ENCODE measurements at regions not wholly inside any gene's neighbourhood (a gene's known extent, or its start where the extent isn't known, plus 50 kb on each side); places are given as distances from the start of the nearest gene placed in this dataset.

- no peaks in the 10 kb centered on the region for H3K9me3 ChIP-seq
- H3K4me1 ChIP-seq (ENCODE audit: insufficient read depth): no peaks in the 10 kb centered on the region
- intact Hi-C loops (cut with DNase I): no loop called here
- DNase-seq: no peak
- no peak overlapping the region for H3K4me3 ChIP-seq
- TF ChIP-seq EP300 (IDR thresholded peaks at IDR 0.05) (no peak), POLR2A (IDR thresholded peaks at IDR 0.05) (no peak), CTCF (IDR thresholded peaks at IDR 0.05) (no peak)
- no peaks in the 10 kb centered on the region for H3K27me3 ChIP-seq
- H3K36me3 ChIP-seq: no peaks in the 10 kb centered on the region
- no peak overlapping the region for H3K27ac ChIP-seq
Measured at GRCh38 chr4:62899646-62900364, 1509.4 kb downstream of the TECRL start.

- Histone ChIP-seq H3K9me3 (no peaks in the 10 kb centered on the region), H3K27ac (no peak overlapping the region), H3K36me3 (no peaks in the 10 kb centered on the region), H3K27me3 (no peaks in the 10 kb centered on the region), H3K4me1 (ENCODE audit: insufficient read depth) (no peaks in the 10 kb centered on the region), H3K4me3 (no peak overlapping the region)
- 96 to 98% (median 96%) methylated on average over 5 of the region's 5 CpGs for whole genome bisulfite sequencing, 3 donors
- TF ChIP-seq CTCF (IDR thresholded peaks at IDR 0.05) (no peak), EP300 (IDR thresholded peaks at IDR 0.05) (no peak), POLR2A (IDR thresholded peaks at IDR 0.05) (no peak)
- peak in 2 of 5 donors; percentile 11 to 12 for DNase-seq
- intact Hi-C loops (cut with DNase I): no loop called here
Measured at GRCh38 chr4:62898115-62898514, 1511.1 kb downstream of the TECRL start.

- Histone ChIP-seq H3K4me3 (no peak overlapping the region), H3K4me1 (ENCODE audit: insufficient read depth) (no peaks in the 10 kb centered on the region), H3K27ac (no peak overlapping the region), H3K9me3 (no peaks in the 10 kb centered on the region), H3K27me3 (no peaks in the 10 kb centered on the region), H3K36me3 (no peaks in the 10 kb centered on the region)
- WGBS, 3 donors: 86 to 87% (median 87%) methylated on average over 3 of the region's 3 CpGs
- TF ChIP-seq EP300 (IDR thresholded peaks at IDR 0.05) (no peak), POLR2A (IDR thresholded peaks at IDR 0.05) (no peak), CTCF (IDR thresholded peaks at IDR 0.05) (no peak)
- peak in 1 of 5 donors; percentile 6 for DNase-seq
- intact Hi-C loops (cut with DNase I): no loop called here
Measured at GRCh38 chr4:62896721-62897120, 1512.5 kb downstream of the TECRL start.

GRCh38 chr4:62881901-62882300, 1527.3 kb downstream of the TECRL start:
- H3K27ac ChIP-seq: no peak overlapping the region
- H3K4me1 ChIP-seq (ENCODE audit: insufficient read depth): peaks cover 3% of the 10 kb centered on the region
- no peak for DNase-seq
- WGBS, 3 donors: 73 to 90% (median 81%) methylated on average over 3 of the region's 3 CpGs
- H3K27me3 ChIP-seq: no peaks in the 10 kb centered on the region
- intact Hi-C loops (cut with DNase I): no loop called here
- H3K36me3 ChIP-seq: no peaks in the 10 kb centered on the region
- H3K4me3 ChIP-seq: no peak overlapping the region
- TF ChIP-seq CTCF (IDR thresholded peaks at IDR 0.05): no peak
- no peak for TF ChIP-seq EP300 (IDR thresholded peaks at IDR 0.05)
- TF ChIP-seq POLR2A (IDR thresholded peaks at IDR 0.05): no peak
- no peaks in the 10 kb centered on the region for H3K9me3 ChIP-seq

Data from ovary (tissue), 7 donors.